IPS-NIHi7 (cell line): ENCODE measurements at regions not wholly inside any gene's neighbourhood (a gene's known extent, or its start where the extent isn't known, plus 50 kb on each side); places are given as distances from the start of the nearest gene placed in this dataset.

Source experiments
- DNase-seq: peaks from one replicate; pipeline ENCODE4 v3.0.0; 2012; ENCODE audit warnings: mixed read lengths; ENCODE audit errors: extremely low spot score

- DNase-seq = no peak
Observed at GRCh38 chr21:35938446-35938845, 121.9 kb downstream of the SETD4 start.

- DNase-seq = no peak
Observed at GRCh38 chr21:35933466-35933865, 126.9 kb downstream of the SETD4 start.

DNA sequence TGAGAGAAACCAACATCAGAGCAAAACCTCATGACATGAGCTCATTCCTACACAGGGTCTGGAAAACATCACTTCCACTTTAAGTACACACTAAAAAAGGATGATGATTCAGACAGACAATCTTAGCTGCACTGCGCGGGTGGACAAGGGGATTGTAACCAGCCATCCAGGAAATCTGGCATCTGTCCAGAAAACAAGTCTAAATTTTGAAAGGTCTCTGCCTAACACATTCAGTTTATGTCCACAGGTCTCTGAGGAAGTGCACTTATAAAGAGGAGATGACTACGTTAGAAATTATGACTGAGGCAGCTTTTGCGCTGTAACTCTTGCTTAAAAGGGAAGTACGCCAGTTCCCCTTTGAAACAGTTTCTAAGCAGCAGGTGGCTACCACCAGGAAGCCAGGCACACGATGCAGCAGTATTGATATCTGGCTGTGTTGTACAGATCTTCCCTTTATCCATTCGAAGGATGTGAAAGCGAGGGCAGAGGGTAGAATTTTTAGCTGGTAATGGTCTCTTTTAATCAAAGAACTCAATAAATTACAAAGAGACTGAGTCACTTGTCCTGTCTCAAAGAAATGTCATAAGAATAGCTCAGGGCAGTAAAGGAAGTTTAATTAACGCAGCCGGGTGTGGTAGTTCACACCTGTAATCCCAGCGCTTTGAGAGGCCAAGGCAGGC is 128.0 kb downstream of the SETD4 start:
- DNase-seq = no peak

GRCh38 chr21:35929901-35930300 is 130.4 kb downstream of the SETD4 start:
- no peak for DNase-seq

- DNase-seq = no peak
Observed at GRCh38 chr21:35927262-35927661, 133.1 kb downstream of the SETD4 start.

DNA sequence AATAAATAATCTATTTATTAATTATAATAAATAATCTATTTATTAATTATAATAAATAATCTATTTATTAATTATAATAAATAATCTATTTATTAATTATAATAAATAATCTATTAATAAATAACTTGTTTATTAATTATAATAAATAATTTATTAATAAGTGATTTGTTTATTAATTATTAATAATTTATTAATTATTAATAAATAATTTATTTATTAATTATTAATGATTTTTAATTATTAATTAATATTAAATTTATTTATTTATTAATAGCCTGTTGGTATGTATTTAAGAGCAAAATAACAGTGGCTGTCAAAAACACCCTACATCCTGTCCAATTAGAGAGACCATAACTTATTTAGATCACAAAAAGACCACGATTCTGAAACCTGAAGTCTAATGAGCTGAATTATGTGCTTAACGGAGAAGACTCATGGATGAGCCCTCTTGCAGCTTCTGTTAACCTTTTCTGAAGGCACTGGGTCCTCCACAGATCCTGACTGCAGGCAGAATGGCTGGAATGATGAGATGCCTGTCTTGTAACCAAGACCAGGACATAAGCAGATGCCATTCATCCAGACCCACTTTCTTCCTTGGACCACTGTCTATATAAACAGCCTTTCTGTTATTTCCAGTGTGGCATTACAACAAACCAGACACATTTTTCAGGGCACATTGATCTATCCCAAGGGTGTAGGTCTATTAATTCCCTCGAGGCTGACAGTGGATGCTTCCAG is 134.2 kb downstream of the SETD4 start:
- no peak for DNase-seq

GRCh38 chr21:35925497-35925896 is 134.8 kb downstream of the SETD4 start:
- DNase-seq = no peak

GRCh38 chr21:35924714-35925301 is 135.5 kb downstream of the SETD4 start:
- no peak for DNase-seq

GRCh38 chr21:35923971-35924370 is 136.4 kb downstream of the SETD4 start:
- no peak for DNase-seq

- DNase-seq = no peak
Observed at GRCh38 chr21:35922618-35923017, 137.7 kb downstream of the SETD4 start.

GRCh38 chr21:35921471-35921870 is 138.9 kb downstream of the SETD4 start:
- DNase-seq = no peak

- DNase-seq = no peak
Observed at GRCh38 chr21:35920436-35920835, 139.9 kb downstream of the SETD4 start.

- no peak for DNase-seq
Observed at GRCh38 chr21:35915030-35915429, 145.3 kb downstream of the SETD4 start.

DNA sequence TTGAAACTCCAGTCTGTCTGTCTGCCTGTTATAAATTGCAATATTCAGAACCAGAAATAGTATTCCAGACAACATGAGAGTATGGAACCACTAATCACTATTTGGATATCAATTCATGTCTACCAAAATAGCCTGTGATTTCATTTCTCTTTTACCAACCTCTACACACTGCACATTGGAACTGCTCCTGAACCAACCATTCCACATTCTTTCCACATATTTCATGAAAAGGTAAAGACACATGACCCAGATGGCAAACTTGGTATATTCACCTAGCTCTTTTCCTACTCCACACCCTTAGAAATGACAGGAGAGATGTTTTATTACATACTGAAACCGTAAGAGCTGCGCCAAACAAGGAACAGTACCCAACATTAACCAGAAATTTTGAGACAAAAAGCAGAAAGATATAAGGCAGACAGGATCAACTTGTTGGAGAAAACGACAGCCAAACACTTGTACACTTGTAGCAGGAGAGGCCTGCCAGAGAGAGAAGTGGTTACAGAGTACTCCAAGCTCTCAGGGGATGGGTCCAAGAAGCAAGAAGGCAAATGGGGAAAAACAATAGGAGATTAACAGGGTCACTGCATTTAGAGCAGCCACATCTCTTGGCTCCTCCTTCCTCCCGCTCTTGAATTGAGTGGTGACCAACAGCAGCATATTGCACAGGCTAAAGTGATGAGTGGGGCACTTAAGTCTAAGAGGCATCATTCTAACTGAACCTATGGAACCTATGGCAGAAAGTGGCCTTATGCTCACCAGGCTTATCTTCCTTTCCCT is 148.7 kb downstream of the SETD4 start:
- DNase-seq = no peak

GRCh38 chr21:35909456-35910223 is 150.7 kb downstream of the SETD4 start:
- DNase-seq = no peak

DNA sequence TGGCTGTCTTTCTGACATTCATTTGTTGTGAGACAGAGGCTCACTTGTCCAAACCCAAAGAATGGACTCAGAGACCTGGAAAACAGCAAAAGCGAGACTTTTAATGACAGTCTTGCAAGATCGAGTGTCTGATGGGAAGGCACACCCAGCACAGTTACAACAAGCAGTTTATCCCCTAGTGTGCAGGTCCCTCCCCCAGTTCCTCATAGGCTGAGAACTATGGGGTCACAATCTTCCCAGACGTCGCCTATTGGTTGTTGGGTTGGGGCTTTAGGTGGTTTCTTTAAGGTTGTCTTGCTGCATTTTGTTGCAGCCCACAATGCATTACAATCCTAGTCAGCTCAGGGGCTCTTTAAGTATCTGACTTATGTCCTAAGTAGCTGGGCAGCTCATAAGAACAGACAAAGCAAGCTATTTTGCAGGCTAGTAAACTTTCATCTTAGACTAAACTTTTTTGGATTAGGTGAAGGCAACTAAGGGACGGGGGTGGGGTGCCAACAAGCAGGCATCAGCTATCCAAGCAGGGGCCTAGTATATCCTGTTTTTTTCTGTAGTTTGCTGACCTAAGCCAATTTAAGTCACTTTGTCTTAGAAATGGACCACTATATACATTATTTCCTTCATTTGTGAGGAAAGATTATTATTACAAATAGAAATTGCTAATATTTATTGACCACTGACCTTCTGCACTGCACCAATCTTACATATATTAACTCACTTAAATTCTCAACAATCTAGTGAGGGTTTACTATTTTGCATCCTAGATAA is 151.8 kb downstream of the SETD4 start:
- DNase-seq = no peak

DNA sequence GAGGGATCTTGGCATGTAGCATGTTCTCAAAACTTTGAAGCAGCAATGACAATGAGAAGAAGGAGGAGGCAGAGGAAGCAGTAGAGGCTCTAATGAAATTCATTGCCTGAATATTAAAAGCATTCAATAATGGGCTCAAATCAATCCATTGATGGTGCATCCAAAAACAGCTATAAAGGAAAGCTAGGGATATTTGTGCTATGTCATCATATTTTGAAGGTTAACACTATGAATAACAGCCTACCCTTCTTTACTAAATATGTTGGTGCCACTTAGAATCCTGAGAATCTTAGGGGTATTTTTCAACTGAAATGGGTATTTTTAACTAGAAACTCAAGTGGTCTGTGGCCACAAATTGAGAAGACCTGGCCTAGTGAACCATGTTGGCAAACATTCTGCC is 153.7 kb downstream of the SETD4 start:
- no peak for DNase-seq

DNA sequence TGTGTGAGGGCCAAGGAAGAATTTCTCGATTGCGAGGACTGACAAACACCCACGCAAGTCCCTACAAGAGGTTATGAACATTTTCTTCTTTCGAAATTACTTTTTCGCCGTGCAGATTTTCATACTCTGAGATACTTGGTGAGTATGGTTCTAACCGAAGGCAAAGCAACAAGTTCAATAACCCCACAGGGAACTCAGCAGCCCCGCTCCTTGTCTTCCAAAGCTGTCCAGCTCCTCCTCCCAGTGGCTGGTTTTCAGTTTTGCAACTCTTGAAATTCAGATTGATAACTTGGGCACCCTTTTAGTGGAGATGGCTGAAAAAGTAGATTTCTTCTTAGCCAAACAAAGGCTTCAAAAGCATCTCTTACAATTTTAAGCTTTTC is 154.4 kb downstream of the SETD4 start:
- DNase-seq = no peak

DNA sequence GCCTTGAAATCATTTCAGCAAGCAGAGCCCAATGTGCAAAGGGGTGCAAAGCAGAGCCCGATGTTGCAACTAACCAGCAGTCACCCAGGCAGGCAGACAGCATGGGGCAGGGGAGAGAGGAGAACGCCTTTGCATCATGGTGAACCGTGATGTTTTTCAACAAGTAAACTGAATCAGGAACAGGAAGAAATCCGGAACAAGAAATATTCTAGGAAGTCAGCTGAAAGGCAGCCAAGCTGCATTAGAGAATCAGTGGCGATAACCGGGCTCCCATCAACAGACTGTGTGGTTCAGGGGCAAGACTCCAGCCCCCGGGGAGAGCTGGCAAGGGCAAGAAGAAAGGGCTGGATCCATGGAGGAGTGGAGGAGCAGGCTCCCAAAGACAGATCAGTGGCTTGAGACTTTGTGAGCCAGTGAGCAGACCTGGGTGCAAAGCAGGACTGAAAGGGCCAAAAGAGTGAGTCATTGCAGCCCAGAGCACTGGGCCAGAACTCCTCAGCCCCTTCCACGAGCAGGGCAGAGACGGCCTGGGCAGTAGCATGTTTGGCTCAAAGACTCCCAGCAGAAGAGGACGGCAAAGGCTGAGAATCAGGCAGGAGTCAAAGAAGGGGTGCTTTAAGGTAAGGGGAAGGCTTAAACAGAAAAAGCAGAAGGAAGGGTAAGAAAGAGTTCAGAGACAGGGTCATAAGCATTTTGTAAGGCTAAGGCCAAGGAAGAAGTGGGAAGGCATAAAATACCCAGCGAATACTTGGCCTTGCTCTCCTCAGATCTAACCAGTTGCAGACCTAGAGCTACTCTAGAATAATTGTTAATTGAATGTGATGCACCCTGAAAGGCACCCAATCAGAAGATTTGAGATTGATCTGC is 155.0 kb downstream of the SETD4 start:
- DNase-seq = no peak

GRCh38 chr21:35900539-35900938 is 159.8 kb downstream of the SETD4 start:
- no peak for DNase-seq
